ENCODE measurements at regions not wholly inside any gene's neighbourhood (a gene's known extent, or its start where the extent isn't known, plus 50 kb on each side); places are given as distances from the start of the nearest gene placed in this dataset.

DNA sequence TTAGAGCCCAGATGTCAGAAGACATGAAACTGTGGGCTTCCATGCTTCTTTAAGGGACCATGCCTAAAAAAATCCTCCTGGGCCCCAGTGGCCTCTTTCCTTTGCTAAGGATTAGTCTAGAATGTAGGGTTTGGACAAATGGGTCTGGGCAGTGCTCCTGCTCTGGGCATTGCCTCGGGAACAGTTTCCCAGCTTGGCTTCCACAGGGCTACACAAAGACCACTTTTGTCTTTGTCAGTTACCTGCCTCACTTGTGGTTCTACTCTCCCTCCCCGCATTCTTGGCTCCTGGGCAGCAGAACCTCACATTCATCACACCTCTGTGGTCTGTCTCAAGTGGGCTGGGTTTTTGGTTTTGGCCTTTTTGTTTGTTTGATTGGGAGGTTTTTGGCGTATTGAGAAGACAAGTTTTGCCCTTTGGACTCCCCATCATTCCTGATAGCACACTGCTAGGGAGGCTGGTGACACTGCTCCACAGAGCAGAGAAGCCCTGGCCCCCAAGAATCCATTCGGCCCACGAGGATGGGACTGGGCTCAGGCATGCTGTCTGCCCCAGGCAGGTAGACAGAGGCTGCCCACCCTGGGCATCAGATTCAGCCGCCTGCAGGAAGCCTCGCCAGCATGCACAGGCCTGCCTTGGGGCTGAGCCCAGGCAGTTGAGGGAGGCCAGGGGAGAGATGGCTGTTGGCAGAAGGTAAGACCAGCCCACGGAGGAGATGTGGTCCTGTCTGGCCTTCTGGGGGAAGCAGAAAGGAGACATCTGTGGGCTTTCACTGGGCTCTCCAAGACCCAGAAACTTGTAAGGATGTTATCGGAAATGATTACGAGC is 343.7 kb downstream of the WDR11 start:
- WGBS: 72% methylated on average over 10 of the region's 10 CpGs
- Histone ChIP-seq H3K4me1 (ENCODE audit: insufficient read depth) (peaks cover 2% of the 10 kb centered on the region), H3K36me3 (ENCODE audit: insufficient read depth) (no peaks in the 10 kb centered on the region), H3K27ac (ENCODE audit: low read depth) (no peak overlapping the region), H3K4me3 (ENCODE audit: low read depth, low read length) (no peak overlapping the region)
- DNase-seq (ENCODE audit: extremely low spot score): no peak

DNA sequence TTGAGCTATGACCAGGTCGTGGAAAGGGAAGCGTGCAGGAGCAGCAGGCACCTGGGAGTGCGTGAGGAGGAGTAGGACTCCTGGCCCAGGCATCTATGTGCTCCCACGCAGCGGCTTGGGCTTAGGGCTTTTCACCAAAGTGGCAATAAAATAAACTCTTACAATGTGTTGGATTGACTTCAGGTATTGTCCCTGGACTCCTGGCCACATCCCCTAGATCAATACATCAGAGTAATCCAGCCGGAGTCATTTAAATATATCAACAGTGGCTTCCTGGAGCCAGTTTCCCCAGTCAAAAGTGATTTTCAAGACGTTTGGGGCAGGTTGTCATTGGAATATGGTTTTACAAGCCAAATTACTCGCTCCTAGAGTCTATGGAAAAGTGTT is 344.4 kb downstream of the WDR11 start:
- H3K4me3 ChIP-seq (ENCODE audit: low read depth, low read length): no peak overlapping the region
- WGBS: 62% methylated on average over 8 of the region's 8 CpGs
- no peak for DNase-seq (ENCODE audit: extremely low spot score)
- peaks cover 2% of the 10 kb centered on the region for H3K4me1 ChIP-seq (ENCODE audit: insufficient read depth)
- H3K36me3 ChIP-seq (ENCODE audit: insufficient read depth): no peaks in the 10 kb centered on the region
- H3K27ac ChIP-seq (ENCODE audit: low read depth): no peak overlapping the region

DNA sequence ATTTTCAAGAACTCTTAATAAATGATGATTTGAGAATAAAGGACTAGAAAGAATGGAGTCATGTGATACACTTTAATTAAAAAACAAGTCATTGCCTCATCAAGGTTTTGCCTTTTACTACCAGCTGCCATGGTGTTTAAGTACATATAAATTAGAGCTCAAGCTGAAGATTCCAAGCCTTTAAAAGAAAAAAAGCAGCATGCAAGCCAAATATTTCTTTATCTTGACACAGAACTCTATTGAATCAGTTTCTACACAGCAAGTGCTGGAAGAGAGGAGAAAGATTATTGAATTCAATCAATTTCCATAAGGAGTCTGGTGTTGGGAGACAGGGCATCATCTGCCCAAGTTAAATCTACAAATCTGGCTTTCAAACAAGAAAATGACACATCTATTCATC is 347.9 kb downstream of the WDR11 start:
- H3K36me3 ChIP-seq (ENCODE audit: insufficient read depth): no peaks in the 10 kb centered on the region
- no peak overlapping the region for H3K4me3 ChIP-seq (ENCODE audit: low read depth, low read length)
- H3K4me1 ChIP-seq (ENCODE audit: insufficient read depth): peaks cover 2% of the 10 kb centered on the region
- H3K27ac ChIP-seq (ENCODE audit: low read depth): no peak overlapping the region
- no peak for DNase-seq (ENCODE audit: extremely low spot score)

DNA sequence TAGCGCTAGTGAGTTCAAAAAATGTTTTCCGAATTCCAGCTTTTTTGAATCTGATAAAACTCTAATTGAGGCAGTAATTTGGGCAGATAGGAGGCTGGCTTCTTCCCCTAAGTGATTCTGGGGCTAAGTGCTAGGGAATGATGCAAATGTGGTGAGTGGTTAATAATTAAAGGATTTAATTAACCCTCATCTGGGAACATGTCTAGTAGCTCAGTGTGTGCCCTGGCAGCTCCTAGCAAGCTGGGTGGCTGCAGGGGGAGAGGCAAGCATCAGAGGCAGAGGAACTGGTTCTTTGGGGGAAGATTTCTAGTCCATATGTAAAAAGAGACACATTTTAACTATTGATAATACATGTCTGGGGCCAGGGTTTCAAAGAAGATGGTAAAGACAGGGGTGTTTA is 354.5 kb downstream of the WDR11 start:
- Histone ChIP-seq H3K4me1 (ENCODE audit: insufficient read depth) (no peaks in the 10 kb centered on the region), H3K4me3 (ENCODE audit: low read depth, low read length) (no peak overlapping the region), H3K27ac (ENCODE audit: low read depth) (no peak overlapping the region), H3K36me3 (ENCODE audit: insufficient read depth) (no peaks in the 10 kb centered on the region)
- WGBS: 95% methylated on average over 2 of the region's 2 CpGs
- no peak for DNase-seq (ENCODE audit: extremely low spot score)

DNA sequence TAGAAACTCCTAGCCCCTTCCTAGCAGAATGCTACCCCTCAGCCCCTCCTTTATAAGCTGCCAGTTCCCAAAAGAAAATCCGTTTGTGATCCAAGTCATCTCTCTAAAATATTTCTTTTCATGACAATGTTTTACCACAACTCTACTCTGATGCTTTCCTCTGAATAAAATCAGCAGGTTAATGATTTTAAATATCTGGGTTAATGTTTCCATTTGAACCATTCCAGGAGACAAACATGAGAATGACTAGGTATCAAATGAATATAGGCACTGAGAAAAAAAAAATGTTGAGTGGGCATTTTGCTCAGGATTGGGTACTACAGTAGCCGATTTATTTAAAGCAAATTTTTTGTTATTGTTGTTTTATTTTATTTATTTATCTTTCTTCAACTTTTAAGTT is 360.3 kb downstream of the WDR11 start:
- Histone ChIP-seq H3K36me3 (ENCODE audit: insufficient read depth) (no peaks in the 10 kb centered on the region), H3K4me1 (ENCODE audit: insufficient read depth) (no peaks in the 10 kb centered on the region), H3K4me3 (ENCODE audit: low read depth, low read length) (no peak overlapping the region), H3K27ac (ENCODE audit: low read depth) (no peak overlapping the region)
- WGBS: 89% methylated on average over 2 of the region's 2 CpGs
- no peak for DNase-seq (ENCODE audit: extremely low spot score)

DNA sequence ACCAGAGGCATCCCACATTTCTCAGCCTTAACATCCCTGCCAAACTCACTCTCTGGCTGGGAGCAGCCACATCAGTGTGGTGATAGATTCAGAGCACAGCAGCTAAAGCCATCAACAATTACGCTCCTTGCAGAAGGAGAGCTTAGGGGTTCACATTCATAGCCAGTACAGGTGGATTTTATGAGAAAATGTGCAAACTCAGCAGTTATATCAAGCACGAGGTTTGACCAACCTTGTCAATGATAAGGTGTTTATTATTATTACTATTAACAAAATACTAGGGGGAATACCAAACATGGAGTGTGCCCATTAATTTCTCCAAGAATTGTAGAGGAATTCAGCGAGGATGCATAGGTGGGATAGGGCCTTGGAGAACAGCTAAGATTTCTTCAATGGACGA is 362.3 kb downstream of the WDR11 start:
- no peak for DNase-seq (ENCODE audit: extremely low spot score)
- Histone ChIP-seq H3K27ac (ENCODE audit: low read depth) (no peak overlapping the region), H3K36me3 (ENCODE audit: insufficient read depth) (no peaks in the 10 kb centered on the region), H3K4me1 (ENCODE audit: insufficient read depth) (no peaks in the 10 kb centered on the region), H3K4me3 (ENCODE audit: low read depth, low read length) (no peak overlapping the region)
- 91% methylated on average over 4 of the region's 4 CpGs for WGBS

DNA sequence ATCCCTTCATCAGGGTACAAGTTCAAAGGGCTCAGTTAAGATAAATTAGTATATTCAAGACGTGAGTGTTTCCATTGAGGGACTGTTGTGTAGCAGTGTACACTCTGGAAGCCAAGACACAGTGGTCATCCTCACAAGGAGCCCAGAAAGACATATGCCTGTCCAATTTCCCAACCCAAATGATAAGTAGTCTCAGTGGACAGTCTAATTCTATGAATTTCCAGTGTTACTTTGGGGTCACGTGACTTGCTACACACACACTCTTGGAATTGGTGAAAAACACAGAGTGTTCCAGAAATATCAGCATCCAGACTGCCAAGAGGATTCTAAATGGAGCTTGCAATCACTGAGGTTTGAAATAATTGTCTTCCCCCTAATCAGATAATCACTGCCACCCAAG is 365.1 kb downstream of the WDR11 start:
- no peaks in the 10 kb centered on the region for H3K4me1 ChIP-seq (ENCODE audit: insufficient read depth)
- no peak overlapping the region for H3K4me3 ChIP-seq (ENCODE audit: low read depth, low read length)
- H3K36me3 ChIP-seq (ENCODE audit: insufficient read depth): no peaks in the 10 kb centered on the region
- H3K27ac ChIP-seq (ENCODE audit: low read depth): no peak overlapping the region
- no peak for DNase-seq (ENCODE audit: extremely low spot score)
- WGBS: 74% methylated on average over 2 of the region's 2 CpGs

DNA sequence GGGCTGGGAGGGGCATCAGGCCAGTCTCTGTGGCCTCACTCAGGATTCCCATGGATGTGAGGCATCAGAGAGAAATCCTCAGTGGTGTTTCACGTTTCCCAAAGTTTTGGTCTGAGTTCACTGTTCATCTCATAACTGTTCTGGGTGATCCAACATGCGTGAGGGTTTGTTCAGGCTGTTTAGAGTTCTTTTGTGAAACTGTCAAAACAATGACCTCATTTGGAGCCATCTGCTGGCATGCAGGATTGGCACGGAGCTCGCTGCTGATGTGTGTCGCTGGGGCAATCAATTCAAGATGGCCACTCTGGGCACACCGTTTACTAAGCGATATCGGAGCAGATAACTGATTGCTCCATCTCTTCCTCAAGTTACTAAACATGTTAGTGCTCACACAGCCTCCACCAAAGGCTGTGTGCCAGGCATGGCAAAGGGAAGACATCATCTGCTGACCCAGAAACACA is 365.6 kb downstream of the WDR11 start:
- Histone ChIP-seq H3K27ac (ENCODE audit: low read depth) (no peak overlapping the region), H3K36me3 (ENCODE audit: insufficient read depth) (no peaks in the 10 kb centered on the region), H3K4me1 (ENCODE audit: insufficient read depth) (no peaks in the 10 kb centered on the region), H3K4me3 (ENCODE audit: low read depth, low read length) (no peak overlapping the region)
- 49% methylated on average over 8 of the region's 8 CpGs for WGBS
- no peak for DNase-seq (ENCODE audit: extremely low spot score)

DNA sequence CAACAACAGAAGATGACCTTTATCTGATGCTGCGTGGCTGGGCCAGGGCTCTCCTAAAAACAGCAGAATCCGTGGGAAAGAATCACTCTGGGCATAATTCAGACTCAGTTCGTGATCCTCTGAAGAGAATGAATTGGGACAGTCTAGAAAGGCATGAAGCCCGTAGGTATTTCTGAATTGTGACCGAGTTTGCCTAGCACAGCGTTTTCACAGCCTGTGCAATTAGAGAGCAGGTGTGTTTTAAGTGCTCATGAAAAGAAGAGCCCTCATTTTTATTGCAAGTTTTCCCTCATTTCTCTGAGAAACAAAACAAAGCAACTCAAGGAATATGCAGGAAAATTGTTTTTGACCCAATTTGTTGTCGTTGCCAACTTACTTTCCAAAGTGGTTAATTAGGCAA is 366.2 kb downstream of the WDR11 start:
- WGBS: 70% methylated on average over 7 of the region's 7 CpGs
- H3K4me3 ChIP-seq (ENCODE audit: low read depth, low read length): no peak overlapping the region
- H3K27ac ChIP-seq (ENCODE audit: low read depth): no peak overlapping the region
- no peaks in the 10 kb centered on the region for H3K4me1 ChIP-seq (ENCODE audit: insufficient read depth)
- DNase-seq (ENCODE audit: extremely low spot score): no peak
- no peaks in the 10 kb centered on the region for H3K36me3 ChIP-seq (ENCODE audit: insufficient read depth)

DNA sequence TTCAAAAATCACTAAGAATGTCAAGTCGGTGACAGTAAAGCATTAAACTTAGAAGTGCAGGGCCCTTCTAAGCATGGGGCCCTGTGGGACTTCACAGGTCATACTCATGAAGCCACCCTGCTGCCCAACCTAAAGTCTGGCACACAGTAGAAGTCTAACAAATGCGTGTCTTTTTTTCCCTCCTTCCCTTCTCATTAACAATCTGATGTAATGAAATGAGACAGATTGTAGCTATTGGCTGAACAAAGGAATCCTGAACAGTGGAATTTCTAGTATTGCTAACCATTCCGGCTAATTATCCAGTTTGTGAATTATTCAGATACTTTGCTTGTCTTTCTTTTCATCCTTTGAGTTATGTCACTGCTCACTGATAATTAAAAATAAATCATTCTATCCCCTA is 369.9 kb downstream of the WDR11 start:
- no peaks in the 10 kb centered on the region for H3K36me3 ChIP-seq (ENCODE audit: insufficient read depth)
- no peak for DNase-seq (ENCODE audit: extremely low spot score)
- no peak overlapping the region for H3K27ac ChIP-seq (ENCODE audit: low read depth)
- WGBS: 85% methylated on average over 3 of the region's 3 CpGs
- H3K4me3 ChIP-seq (ENCODE audit: low read depth, low read length): no peak overlapping the region
- no peaks in the 10 kb centered on the region for H3K4me1 ChIP-seq (ENCODE audit: insufficient read depth)

DNA sequence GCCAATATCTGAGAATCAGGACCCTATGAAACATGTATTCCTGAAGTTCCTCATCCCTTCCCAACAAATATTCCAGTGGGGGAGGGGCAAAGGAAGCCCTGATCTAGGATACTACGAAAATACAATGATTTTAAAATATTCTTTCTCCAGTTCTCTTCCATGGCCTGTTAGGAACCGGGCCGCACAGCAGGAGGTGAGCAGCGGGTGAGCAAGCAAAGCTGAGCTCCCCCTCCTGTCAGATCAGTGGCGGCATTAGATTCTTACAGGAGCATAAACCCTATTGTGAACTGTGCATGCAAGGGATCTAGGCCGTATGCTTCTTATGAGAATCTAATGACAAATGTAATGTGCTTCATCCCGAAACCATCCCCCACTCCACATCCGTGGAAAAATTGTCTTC is 370.8 kb downstream of the WDR11 start:
- H3K36me3 ChIP-seq (ENCODE audit: insufficient read depth): no peaks in the 10 kb centered on the region
- H3K27ac ChIP-seq (ENCODE audit: low read depth): no peak overlapping the region
- 84% methylated on average over 8 of the region's 8 CpGs for WGBS
- H3K4me1 ChIP-seq (ENCODE audit: insufficient read depth): no peaks in the 10 kb centered on the region
- no peak overlapping the region for H3K4me3 ChIP-seq (ENCODE audit: low read depth, low read length)
- no peak for DNase-seq (ENCODE audit: extremely low spot score)

DNA sequence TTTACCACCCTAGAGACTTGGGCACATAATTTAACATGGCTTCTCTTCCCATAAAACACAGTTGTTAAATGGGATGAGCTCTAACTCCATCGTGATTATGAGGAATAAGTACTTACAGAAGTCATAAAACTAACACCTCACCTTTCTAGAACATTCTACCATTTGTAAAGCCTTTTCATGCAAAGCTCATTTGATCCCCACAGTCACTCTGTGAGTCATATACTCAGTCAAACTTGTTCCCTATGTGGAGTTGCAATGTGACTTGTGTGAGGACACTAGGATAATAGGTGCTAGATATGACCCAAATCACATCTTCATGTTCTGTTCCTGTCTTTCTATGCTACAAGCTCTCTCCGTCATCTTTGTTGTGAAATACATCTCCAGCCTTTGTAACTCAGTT is 371.7 kb downstream of the WDR11 start:
- WGBS: 84% methylated on average over 2 of the region's 2 CpGs
- no peak overlapping the region for H3K4me3 ChIP-seq (ENCODE audit: low read depth, low read length)

DNA sequence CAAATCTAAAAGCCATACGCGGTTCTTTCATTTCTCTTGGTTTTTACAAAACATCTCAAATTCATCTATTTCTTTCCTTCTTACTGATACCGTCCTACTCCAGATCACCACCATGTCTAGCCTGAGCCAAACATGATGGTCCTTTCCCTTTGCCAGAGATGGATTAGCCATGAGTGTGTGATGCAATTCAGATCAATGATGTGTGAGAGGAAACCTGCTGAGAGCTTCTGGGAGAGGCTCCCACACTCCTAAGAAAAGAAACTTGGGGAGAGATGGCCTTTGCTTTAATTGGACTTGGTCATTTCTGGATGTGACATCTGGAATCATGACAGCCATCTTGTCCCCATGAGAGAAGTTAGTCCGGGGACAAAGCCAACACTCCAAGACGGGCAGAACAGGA is 367.2 kb downstream of the FGFR2 start:
- Histone ChIP-seq H3K36me3 (ENCODE audit: insufficient read depth) (no peaks in the 10 kb centered on the region), H3K4me1 (ENCODE audit: insufficient read depth) (no peaks in the 10 kb centered on the region), H3K4me3 (ENCODE audit: low read depth, low read length) (no peak overlapping the region), H3K27ac (ENCODE audit: low read depth) (no peak overlapping the region)
- WGBS: 76% methylated on average over 5 of the region's 5 CpGs
- DNase-seq (ENCODE audit: extremely low spot score): no peak

More for the DNA sequence above, 371.7 kb downstream of the WDR11 start:
- Histone ChIP-seq H3K4me1 (ENCODE audit: insufficient read depth) (no peaks in the 10 kb centered on the region), H3K27ac (ENCODE audit: low read depth) (no peak overlapping the region), H3K36me3 (ENCODE audit: insufficient read depth) (no peaks in the 10 kb centered on the region)
- no peak for DNase-seq (ENCODE audit: extremely low spot score)

DNA sequence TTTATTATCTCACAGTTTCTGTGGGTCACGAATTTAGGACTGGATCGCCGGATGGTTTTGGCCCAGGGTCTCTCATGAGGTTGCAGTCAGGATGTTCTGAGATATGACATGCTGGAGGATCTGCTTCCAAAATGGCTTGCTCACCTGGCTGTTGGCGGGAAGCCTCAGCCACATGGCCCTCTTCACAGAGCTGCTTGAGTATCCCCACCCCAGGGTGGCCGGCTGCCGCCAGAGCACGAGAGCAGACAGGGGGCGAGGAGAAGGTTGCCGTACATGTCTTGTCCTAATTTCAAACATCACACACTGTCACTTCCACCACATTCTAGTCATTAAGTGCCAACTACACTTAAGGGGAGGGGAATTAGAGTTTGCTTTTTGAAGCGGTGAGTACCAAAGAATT is 365.8 kb downstream of the FGFR2 start:
- H3K4me3 ChIP-seq (ENCODE audit: low read depth, low read length): no peak overlapping the region
- no peaks in the 10 kb centered on the region for H3K36me3 ChIP-seq (ENCODE audit: insufficient read depth)
- no peak for DNase-seq (ENCODE audit: extremely low spot score)
- 85% methylated on average over 10 of the region's 10 CpGs for WGBS
- H3K4me1 ChIP-seq (ENCODE audit: insufficient read depth): no peaks in the 10 kb centered on the region
- no peak overlapping the region for H3K27ac ChIP-seq (ENCODE audit: low read depth)

DNA sequence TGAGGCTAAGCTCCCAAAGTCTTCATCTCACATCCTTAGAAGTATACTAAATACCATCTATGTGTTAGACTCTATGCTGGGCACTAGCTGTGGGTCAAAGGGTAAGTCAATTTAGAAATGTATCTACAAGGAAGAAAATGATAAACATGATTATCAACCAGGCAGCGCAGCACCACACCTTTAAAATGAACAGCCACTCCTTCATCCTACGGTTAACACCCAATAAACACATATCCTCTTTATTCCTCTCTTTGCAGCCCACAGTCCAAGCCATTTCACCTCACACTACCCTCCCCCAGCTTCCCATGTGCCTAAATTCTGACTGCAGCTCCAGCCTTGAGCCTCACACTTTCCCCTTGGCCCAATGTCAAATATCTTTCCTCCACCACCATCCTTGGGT is 362.6 kb downstream of the FGFR2 start:
- no peak for DNase-seq (ENCODE audit: extremely low spot score)
- no peaks in the 10 kb centered on the region for H3K4me1 ChIP-seq (ENCODE audit: insufficient read depth)
- H3K27ac ChIP-seq (ENCODE audit: low read depth): no peak overlapping the region
- no peaks in the 10 kb centered on the region for H3K36me3 ChIP-seq (ENCODE audit: insufficient read depth)
- H3K4me3 ChIP-seq (ENCODE audit: low read depth, low read length): no peak overlapping the region
- WGBS: 85% methylated on average over 2 of the region's 2 CpGs
